GM19043 (cell line): ENCODE measurements at regions not wholly inside any gene's neighbourhood (a gene's known extent, or its start where the extent isn't known, plus 50 kb on each side); places are given as distances from the start of the nearest gene placed in this dataset.

Experiments
- ATAC-seq: cut with Tn5 transposase; IDR thresholded peaks from one replicate; pipeline ENCODE4 v1.9.1; 2021; ENCODE audit warnings: low read depth; ENCODE audit not compliant: unreplicated experiment

DNA sequence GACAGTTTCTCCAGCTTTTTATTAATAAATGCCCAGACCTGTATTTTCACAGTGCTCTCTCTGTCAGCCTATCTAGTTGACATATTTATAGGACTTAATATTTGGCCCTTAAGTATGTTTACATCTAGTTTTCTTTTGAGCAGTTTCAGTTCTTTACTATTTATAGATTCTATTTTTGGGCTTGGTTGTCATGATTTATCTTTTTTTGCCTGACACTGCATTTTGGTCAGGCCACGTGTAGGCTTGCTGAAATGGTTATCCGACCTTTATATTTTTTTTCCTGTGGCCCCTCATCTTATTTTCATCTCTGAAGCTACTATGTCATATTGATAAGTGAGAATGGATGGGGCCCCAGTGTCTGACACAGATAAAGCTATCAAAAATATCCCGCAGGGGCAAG lies 515.4 kb upstream of the FZD8 start:
- ATAC-seq: no peak

GRCh38 chr10:36148207-36148606 lies 506.1 kb upstream of the FZD8 start:
- ATAC-seq: no peak

GRCh38 chr10:36147529-36147928 lies 505.4 kb upstream of the FZD8 start:
- no peak for ATAC-seq

GRCh38 chr10:36141856-36142560 lies 499.9 kb upstream of the FZD8 start:
- ATAC-seq: no peak

DNA sequence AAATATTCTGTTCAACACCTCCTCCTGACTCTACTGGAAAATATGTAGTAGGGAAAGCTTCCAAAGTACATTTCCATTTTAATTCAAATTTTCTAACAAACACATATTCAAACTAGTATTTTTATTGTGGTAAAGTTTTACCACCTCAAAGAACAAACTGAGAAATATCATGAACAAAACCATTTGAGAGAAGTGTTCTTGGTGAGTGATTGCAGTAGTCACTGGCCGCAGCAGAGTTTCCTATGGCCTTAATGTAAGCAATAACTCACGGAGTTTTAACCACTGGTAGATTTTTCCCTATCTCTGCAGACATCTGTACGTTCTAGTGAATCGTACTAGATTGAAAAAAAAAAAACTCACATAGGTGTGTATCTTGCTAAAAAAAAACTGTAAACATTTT lies 487.0 kb upstream of the FZD8 start:
- ATAC-seq: no peak

DNA sequence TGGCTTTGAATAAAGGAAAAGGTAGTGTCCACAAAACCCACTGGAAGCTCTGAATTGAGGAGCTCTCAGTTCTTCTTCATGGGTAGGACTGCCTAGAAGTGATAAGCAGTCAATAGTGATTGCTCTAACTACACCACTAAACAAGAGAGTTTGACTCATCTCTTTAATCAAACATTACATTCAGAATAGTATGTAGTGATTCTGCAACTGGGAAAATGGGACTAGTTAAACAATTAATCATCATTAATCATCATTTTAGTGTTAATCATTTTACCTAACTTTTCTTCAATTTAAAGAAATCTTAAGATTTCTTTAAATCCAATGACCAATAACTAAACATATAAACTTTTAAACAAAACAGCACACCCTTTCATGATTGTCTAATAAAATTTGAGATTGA lies 484.0 kb upstream of the FZD8 start:
- ATAC-seq: no peak

DNA sequence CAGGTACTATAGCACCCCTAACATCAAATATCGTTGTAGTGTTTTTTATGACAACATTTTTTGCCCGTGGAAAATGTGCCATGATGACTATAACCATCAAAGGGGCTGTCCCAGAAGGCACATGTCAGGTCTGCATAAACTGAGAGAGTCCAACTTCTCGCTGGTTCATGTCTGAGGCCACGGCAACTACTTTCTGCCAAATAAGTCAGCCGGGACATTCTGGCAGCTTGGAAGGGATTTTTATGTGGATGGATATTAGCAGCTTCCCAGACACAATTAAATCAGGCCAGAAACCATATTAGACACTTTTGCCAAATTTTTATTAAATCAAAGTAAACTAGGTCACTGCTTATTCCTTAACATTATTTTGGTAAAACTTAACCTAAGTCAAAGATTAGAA lies 477.4 kb upstream of the FZD8 start:
- ATAC-seq: no peak

DNA sequence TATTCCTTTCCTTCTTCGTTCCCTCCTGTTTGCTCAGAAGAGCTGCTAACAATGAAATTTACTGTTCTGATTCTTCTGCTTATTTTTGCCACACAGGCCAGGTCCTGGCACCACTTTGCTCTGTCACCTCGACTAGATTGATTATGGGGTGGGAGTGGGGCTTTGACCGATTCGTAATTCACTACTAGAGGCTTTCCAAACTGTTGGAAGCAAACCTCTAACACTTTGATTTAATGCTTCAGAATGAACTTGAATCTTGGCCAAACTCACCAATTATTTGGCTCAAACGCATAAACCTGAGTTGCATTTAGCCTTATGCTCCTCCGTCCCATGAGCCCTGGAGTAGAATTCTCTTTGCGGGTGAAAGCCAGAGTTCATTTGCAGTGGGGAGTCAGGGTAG lies 476.2 kb upstream of the FZD8 start:
- ATAC-seq: no peak

GRCh38 chr10:36117890-36118289 lies 475.8 kb upstream of the FZD8 start:
- no peak for ATAC-seq

- no peak for ATAC-seq
These were observed 475.1 kb upstream of the FZD8 start for GRCh38 chr10:36117231-36117630.

- ATAC-seq: no peak
These were observed 474.6 kb upstream of the FZD8 start for GRCh38 chr10:36116731-36117130.

GRCh38 chr10:36116040-36116439 lies 473.9 kb upstream of the FZD8 start:
- no peak for ATAC-seq

DNA sequence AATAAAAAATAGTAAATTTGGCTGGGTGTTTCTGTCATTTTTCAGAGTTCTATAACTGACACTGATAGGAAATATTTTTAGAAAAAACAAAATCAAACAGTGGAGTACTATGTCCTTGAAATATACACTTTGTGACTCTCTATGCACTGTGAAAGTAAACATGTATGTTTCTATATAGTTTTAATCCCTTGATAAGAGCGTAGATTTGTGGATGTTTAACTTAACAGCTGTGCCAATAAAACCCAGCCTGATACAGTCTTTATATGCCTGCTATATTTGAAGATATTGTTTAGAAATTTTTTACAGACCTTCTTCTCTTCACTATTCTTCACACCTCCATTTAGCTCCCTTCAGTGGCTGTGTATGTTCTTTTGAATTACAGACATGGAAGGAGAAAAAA lies 473.3 kb upstream of the FZD8 start:
- no peak for ATAC-seq

- ATAC-seq: no peak
These were observed 472.8 kb upstream of the FZD8 start for GRCh38 chr10:36114913-36115312.

- no peak for ATAC-seq
These were observed 472.0 kb upstream of the FZD8 start for GRCh38 chr10:36114141-36114540.

DNA sequence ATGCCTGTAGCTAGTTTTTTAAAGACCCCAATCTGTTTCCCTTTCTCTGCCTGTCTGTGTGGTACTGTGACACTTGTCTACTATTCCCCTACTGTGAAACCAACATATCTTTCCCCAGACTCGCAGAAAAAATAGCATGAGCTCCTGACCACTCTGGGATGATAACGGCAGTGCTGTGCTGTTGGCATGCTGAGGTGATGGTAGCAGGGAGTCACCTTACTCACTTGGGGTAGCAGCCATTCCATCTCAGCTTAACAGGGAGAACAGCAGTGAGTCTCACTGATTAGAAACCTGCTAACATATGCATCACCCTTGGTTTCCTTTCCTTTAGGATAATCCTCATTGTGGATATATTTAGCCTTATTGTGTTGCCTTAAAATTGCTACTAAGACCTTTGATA lies 469.6 kb upstream of the FZD8 start:
- ATAC-seq: no peak

DNA sequence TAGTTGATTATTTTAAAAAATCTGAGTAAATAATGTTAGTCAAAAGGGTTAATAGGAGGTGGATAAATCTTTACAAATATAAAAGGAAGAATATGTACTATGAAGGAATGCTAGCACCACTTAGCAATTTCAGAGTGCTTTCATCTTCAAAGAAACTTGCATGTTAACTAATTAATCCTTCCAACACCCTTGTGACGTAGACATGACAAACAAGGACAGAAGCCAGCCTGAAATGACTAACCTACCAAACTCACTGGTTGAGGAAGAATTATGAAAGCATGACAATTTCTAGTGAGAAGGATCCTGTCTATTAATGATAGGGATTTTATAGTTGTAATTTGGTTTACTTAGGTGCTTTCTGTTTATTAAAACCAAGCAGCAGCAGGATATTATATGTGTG lies 468.0 kb upstream of the FZD8 start:
- no peak for ATAC-seq

GRCh38 chr10:36109399-36110023 lies 467.4 kb upstream of the FZD8 start:
- no peak for ATAC-seq

- ATAC-seq: no peak
These were observed 455.6 kb upstream of the FZD8 start for GRCh38 chr10:36097696-36098095.

DNA sequence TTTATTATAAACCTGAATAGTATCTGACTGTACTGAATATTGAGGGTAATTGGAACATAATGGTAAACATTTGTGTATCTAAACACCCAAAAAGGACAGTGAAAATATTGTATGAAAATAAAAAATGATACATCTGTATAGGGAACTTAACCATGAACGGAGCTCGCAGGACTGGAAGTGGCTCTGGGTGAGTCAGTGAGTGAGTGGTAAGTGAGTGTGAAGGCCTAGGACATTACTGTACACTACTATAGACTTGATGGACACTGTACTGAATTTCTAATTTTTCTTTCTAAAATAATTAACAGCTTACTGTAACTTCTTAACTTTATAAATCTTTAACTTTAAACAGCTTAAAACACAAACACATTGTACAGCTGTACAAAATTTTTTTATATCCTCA lies 454.5 kb upstream of the FZD8 start:
- no peak for ATAC-seq

DNA sequence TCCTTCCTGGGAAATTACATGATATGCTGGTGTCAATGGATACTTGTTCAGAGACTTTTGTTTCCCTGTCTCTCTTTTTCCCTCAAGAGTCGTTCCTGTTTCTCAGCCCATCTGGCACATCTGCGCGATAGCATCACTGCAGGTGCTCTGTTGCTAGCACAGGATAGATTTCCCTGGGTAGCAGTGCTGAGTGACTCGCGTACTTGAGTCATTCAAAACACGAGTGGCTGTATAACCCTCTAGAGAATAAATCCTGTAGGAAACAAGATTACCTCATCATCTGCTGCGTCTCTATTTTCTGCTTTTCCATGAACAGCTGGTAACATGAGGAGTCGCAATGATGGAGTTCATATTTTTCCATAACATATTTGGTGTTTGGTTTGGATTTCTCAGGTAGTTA lies 452.0 kb upstream of the FZD8 start:
- no peak for ATAC-seq

DNA sequence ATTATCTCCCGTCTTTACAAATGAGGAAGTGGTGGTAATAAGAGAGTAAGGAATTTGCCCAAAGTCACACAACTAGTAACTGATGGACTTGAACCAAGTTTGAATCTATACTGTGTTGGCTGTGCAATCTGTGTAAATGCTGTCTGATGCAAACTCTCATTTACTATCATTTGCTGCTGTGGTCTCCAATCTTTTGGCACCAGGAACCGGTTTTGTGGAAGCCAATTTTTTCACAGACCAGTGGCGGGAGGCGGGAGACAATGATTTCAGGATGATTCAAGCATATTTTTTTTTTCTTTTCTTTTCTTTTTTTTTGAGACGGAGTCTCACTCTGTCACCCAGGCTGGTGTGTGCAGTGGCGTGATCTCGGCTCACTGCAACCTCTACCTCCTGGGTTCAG lies 450.0 kb upstream of the FZD8 start:
- ATAC-seq: no peak

DNA sequence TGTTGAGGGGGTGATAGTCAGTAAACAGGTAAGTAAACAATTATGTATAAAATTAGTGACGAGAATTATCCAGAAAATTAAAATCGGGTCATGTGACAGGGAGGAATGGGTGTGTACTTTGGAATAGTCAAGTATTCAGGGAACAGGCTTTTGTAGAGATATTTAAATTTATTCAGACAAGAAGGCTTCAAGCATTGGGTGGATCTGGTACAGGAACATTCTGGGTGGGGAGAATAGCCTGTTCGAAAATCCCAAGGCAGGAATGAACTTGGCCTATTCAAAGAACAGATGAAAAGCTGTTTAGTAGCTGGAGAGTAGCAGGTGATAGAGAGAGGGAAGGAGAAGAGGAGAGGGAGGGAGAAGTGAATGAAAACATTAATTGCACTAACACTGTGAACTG lies 448.9 kb upstream of the FZD8 start:
- no peak for ATAC-seq
